PC-3 (cell line): ENCODE measurements at regions not wholly inside any gene's neighbourhood (a gene's known extent, or its start where the extent isn't known, plus 50 kb on each side); places are given as distances from the start of the nearest gene placed in this dataset.

Experiments used
- EZH2 ChIP-seq: fragments of 300-600 bp; sonication (generic); IDR thresholded peaks from one replicate; pipeline ENCODE4 v1.6.1; 2017; ENCODE audit warnings: antibody characterized with exemption, mild to moderate bottlenecking, low read length; ENCODE audit not compliant: unreplicated experiment
- EZH2phosphoT487 ChIP-seq: fragments of 300-600 bp; sonication (generic); IDR thresholded peaks from 2 replicates; pipeline ENCODE4 v1.6.1; 2018; ENCODE audit warnings: mild to moderate bottlenecking, antibody characterized with exemption, low read length, borderline replicate concordance
- TF ChIP-seq, protein P1 (sequence below): fragments of 300-600 bp; sonication (generic); conservative IDR thresholded peaks from 2 replicates; pipeline ENCODE4 v1.5.1; 2017; ENCODE audit warnings: antibody characterized with exemption, low read depth, mild to moderate bottlenecking, low read length

DNA sequence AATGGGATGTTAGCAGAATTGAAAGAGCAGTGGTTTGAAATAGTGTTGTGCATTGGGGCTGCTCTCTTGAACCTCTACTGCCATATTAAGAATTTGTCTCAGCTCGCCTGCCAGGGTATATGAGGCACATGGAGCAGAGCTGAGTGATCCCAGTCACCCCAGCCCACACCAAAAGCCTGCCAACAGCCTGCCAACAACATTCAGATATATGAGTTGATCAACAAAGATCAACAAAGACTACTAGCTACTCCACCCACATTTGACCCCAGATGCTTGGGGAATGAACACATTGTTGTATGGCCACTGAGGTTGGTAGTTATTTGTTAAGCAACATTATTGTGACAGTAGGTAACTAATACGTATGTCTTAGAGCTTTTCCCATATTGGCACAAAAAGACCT, 570.9 kb upstream of the IL12A start:
- TF ChIP-seq, protein P1, sequence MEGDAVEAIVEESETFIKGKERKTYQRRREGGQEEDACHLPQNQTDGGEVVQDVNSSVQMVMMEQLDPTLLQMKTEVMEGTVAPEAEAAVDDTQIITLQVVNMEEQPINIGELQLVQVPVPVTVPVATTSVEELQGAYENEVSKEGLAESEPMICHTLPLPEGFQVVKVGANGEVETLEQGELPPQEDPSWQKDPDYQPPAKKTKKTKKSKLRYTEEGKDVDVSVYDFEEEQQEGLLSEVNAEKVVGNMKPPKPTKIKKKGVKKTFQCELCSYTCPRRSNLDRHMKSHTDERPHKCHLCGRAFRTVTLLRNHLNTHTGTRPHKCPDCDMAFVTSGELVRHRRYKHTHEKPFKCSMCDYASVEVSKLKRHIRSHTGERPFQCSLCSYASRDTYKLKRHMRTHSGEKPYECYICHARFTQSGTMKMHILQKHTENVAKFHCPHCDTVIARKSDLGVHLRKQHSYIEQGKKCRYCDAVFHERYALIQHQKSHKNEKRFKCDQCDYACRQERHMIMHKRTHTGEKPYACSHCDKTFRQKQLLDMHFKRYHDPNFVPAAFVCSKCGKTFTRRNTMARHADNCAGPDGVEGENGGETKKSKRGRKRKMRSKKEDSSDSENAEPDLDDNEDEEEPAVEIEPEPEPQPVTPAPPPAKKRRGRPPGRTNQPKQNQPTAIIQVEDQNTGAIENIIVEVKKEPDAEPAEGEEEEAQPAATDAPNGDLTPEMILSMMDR = no peak
- TF ChIP-seq EZH2 (no peak), EZH2phosphoT487 (no peak)
